ENCODE measurements at regions not wholly inside any gene's neighbourhood (a gene's known extent, or its start where the extent isn't known, plus 50 kb on each side); places are given as distances from the start of the nearest gene placed in this dataset.
"Not testable (repeated sequence)": the region's sequence is repeated elsewhere in the genome, so short reads cannot be mapped to it uniquely, and the experiment has no call there.

GRCh38 chr12:131631889-131632651 lies 78.8 kb upstream of the SFSWAP start:
- H3K9me3 ChIP-seq (ENCODE audit: low read length); H3K4me3 ChIP-seq (ENCODE audit: low read length); H4K20me1 ChIP-seq (ENCODE audit: insufficient read depth); H3K27me3 ChIP-seq (ENCODE audit: insufficient read depth, low read depth, low read length); H3K9ac ChIP-seq (ENCODE audit: low read length); H2AFZ ChIP-seq (ENCODE audit: low read depth, low read length); H3K79me2 ChIP-seq (replicated peaks; ENCODE audit: insufficient read depth, low read length); H3F3A ChIP-seq (ENCODE audit: insufficient read depth, low read length, poor library complexity, severe bottlenecking); H3K4me2 ChIP-seq (ENCODE audit: low read length); H3K9me2 ChIP-seq (ENCODE audit: insufficient read depth, low read length); H3K36me3 ChIP-seq (ENCODE audit: insufficient read depth, low read length); H3K27ac ChIP-seq (ENCODE audit: low read length): not testable (repeated sequence)

GRCh38 chr12:131632652-131633023 lies 78.3 kb upstream of the SFSWAP start:
- H4K20me1 ChIP-seq (ENCODE audit: insufficient read depth); H3K9me3 ChIP-seq (ENCODE audit: low read length); H3K4me3 ChIP-seq (ENCODE audit: low read length); H3K36me3 ChIP-seq (ENCODE audit: insufficient read depth, low read length); H3K27ac ChIP-seq (ENCODE audit: low read length); H3K9me2 ChIP-seq (ENCODE audit: insufficient read depth, low read length); H3K79me2 ChIP-seq (replicated peaks; ENCODE audit: insufficient read depth, low read length); H3F3A ChIP-seq (ENCODE audit: insufficient read depth, low read length, poor library complexity, severe bottlenecking); H2AFZ ChIP-seq (ENCODE audit: low read depth, low read length); H3K27me3 ChIP-seq (ENCODE audit: insufficient read depth, low read depth, low read length); H3K9ac ChIP-seq (ENCODE audit: low read length); H3K4me2 ChIP-seq (ENCODE audit: low read length): not testable (repeated sequence)

- H2AFZ ChIP-seq (ENCODE audit: low read depth, low read length); H3K36me3 ChIP-seq (ENCODE audit: insufficient read depth, low read length): not testable (repeated sequence)
Measured at GRCh38 chr12:131633610-131634009, 77.3 kb upstream of the SFSWAP start.

GRCh38 chr12:131634037-131634436 lies 76.9 kb upstream of the SFSWAP start:
- Histone ChIP-seq H3K9me3 (ENCODE audit: low read length) (no peaks in the 10 kb centered on the region), H2AFZ (ENCODE audit: low read depth, low read length) (no peak overlapping the region), H3K36me3 (ENCODE audit: insufficient read depth, low read length) (no peaks in the 10 kb centered on the region), H3K79me2 (replicated peaks; ENCODE audit: insufficient read depth, low read length) (no peaks in the 10 kb centered on the region), H3K9me2 (ENCODE audit: insufficient read depth, low read length) (no peaks in the 10 kb centered on the region), H3K9ac (ENCODE audit: low read length) (no peak overlapping the region), H3K4me2 (ENCODE audit: low read length) (no peak overlapping the region), H3K27me3 (ENCODE audit: insufficient read depth, low read depth, low read length) (no peaks in the 10 kb centered on the region), H3F3A (ENCODE audit: insufficient read depth, low read length, poor library complexity, severe bottlenecking) (no peaks in the 10 kb centered on the region), H3K4me3 (ENCODE audit: low read length) (no peak overlapping the region), H4K20me1 (ENCODE audit: insufficient read depth) (no peaks in the 10 kb centered on the region), H3K27ac (ENCODE audit: low read length) (no peak overlapping the region)
- TF ChIP-seq MXI1 (conservative IDR thresholded peaks at IDR 0.05; ENCODE audit: poor library complexity, severe bottlenecking) = no peak
- no peak for TF ChIP-seq CTCF (IDR thresholded peaks at IDR 0.05; ENCODE audit: poor library complexity, severe bottlenecking)
- TF ChIP-seq RAD21 (conservative IDR thresholded peaks at IDR 0.05) = no peak
- no peak for TF ChIP-seq POLR2AphosphoS5 (IDR thresholded peaks at IDR 0.05)
- TF ChIP-seq SMC3 (conservative IDR thresholded peaks at IDR 0.05; ENCODE audit: poor library complexity) = no peak
- TF ChIP-seq EZH2 (IDR thresholded peaks at IDR 0.05; ENCODE audit: borderline replicate concordance, insufficient read depth, low read length, poor library complexity, severe bottlenecking) = no peak
- no peak for TF ChIP-seq TAF1 (IDR thresholded peaks at IDR 0.05; ENCODE audit: low read depth)
- no peak for TF ChIP-seq EP300 (conservative IDR thresholded peaks at IDR 0.05; ENCODE audit: poor library complexity, severe bottlenecking)
- no peak for TF ChIP-seq REST (IDR thresholded peaks at IDR 0.05; ENCODE audit: borderline replicate concordance)

More at GRCh38 chr12:131633610-131634009, 77.3 kb upstream of the SFSWAP start:
- H3K9me3 ChIP-seq (ENCODE audit: low read length); H3K27ac ChIP-seq (ENCODE audit: low read length); H3F3A ChIP-seq (ENCODE audit: insufficient read depth, low read length, poor library complexity, severe bottlenecking); H3K4me3 ChIP-seq (ENCODE audit: low read length); H4K20me1 ChIP-seq (ENCODE audit: insufficient read depth); H3K9me2 ChIP-seq (ENCODE audit: insufficient read depth, low read length); H3K9ac ChIP-seq (ENCODE audit: low read length); H3K4me2 ChIP-seq (ENCODE audit: low read length); H3K27me3 ChIP-seq (ENCODE audit: insufficient read depth, low read depth, low read length); H3K79me2 ChIP-seq (replicated peaks; ENCODE audit: insufficient read depth, low read length): not testable (repeated sequence)

GRCh38 chr12:131635012-131635411 lies 75.9 kb upstream of the SFSWAP start:
- H3K4me2 ChIP-seq (ENCODE audit: low read length); H3K9ac ChIP-seq (ENCODE audit: low read length): not testable (repeated sequence)

More at GRCh38 chr12:131635012-131635411, 75.9 kb upstream of the SFSWAP start:
- not testable (repeated sequence) for H3K27me3 ChIP-seq (ENCODE audit: insufficient read depth, low read depth, low read length); H3K9me3 ChIP-seq (ENCODE audit: low read length); H3K4me3 ChIP-seq (ENCODE audit: low read length); H4K20me1 ChIP-seq (ENCODE audit: insufficient read depth); H3K9me2 ChIP-seq (ENCODE audit: insufficient read depth, low read length); H3K27ac ChIP-seq (ENCODE audit: low read length); H2AFZ ChIP-seq (ENCODE audit: low read depth, low read length); H3F3A ChIP-seq (ENCODE audit: insufficient read depth, low read length, poor library complexity, severe bottlenecking); H3K79me2 ChIP-seq (replicated peaks; ENCODE audit: insufficient read depth, low read length); H3K36me3 ChIP-seq (ENCODE audit: insufficient read depth, low read length)

Measured in neural cell (in vitro differentiated cells).